ENCODE measurements at regions not wholly inside any gene's neighbourhood (a gene's known extent, or its start where the extent isn't known, plus 50 kb on each side); places are given as distances from the start of the nearest gene placed in this dataset.

- TF ChIP-seq CTCF (IDR thresholded peaks at IDR 0.05 in 2 of 3, conservative IDR thresholded peaks at IDR 0.05 in 1 of 3; ENCODE audit: borderline replicate concordance in 1 of 3, insufficient read depth in 1 of 3, low read depth in 2 of 3, low read length in 2 of 3), result no peak
- TF ChIP-seq EZH2 (IDR thresholded peaks at IDR 0.05), result no peak
- TF ChIP-seq, protein P1, sequence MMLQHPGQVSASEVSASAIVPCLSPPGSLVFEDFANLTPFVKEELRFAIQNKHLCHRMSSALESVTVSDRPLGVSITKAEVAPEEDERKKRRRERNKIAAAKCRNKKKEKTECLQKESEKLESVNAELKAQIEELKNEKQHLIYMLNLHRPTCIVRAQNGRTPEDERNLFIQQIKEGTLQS (IDR thresholded peaks at IDR 0.05), result no peak
- no peak for TF ChIP-seq EZH2phosphoT487 (IDR thresholded peaks at IDR 0.05; ENCODE audit: borderline replicate concordance)
- no peak for TF ChIP-seq CEBPB (IDR thresholded peaks at IDR 0.05; ENCODE audit: low read depth)
- no peak for TF ChIP-seq ZNF274 (IDR thresholded peaks at IDR 0.05; ENCODE audit: low read depth, low read length)
- no peak for TF ChIP-seq SRF (IDR thresholded peaks at IDR 0.05; ENCODE audit: low read depth)
- TF ChIP-seq, protein P2, sequence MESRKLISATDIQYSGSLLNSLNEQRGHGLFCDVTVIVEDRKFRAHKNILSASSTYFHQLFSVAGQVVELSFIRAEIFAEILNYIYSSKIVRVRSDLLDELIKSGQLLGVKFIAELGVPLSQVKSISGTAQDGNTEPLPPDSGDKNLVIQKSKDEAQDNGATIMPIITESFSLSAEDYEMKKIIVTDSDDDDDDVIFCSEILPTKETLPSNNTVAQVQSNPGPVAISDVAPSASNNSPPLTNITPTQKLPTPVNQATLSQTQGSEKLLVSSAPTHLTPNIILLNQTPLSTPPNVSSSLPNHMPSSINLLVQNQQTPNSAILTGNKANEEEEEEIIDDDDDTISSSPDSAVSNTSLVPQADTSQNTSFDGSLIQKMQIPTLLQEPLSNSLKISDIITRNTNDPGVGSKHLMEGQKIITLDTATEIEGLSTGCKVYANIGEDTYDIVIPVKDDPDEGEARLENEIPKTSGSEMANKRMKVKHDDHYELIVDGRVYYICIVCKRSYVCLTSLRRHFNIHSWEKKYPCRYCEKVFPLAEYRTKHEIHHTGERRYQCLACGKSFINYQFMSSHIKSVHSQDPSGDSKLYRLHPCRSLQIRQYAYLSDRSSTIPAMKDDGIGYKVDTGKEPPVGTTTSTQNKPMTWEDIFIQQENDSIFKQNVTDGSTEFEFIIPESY (IDR thresholded peaks at IDR 0.05; ENCODE audit: extremely low read depth, insufficient replicate concordance, low read length), result no peak
- no peak for TF ChIP-seq POLR2AphosphoS5 (IDR thresholded peaks at IDR 0.05; ENCODE audit: low read depth, low read length)
Measured at GRCh38 chr14:76971549-76971948, 57.0 kb downstream of the IRF2BPL start.
